ENCODE measurements at regions not wholly inside any gene's neighbourhood (a gene's known extent, or its start where the extent isn't known, plus 50 kb on each side); places are given as distances from the start of the nearest gene placed in this dataset.

GRCh38 chr1:163661391-163661790 lies 339.6 kb downstream of the NUF2 start:
- no peaks in the 10 kb centered on the region for H4K20me1 ChIP-seq (ENCODE audit: insufficient read depth, low read length)
- H3K27ac ChIP-seq (ENCODE audit: low read length), result no peak overlapping the region
- H3K4me1 ChIP-seq (ENCODE audit: low read length), result no peaks in the 10 kb centered on the region
- no peaks in the 10 kb centered on the region for H3K36me3 ChIP-seq (replicated peaks; ENCODE audit: low read depth, low read length)
- no peaks in the 10 kb centered on the region for H3K79me2 ChIP-seq (ENCODE audit: low read length)
- no peaks in the 10 kb centered on the region for H3K27me3 ChIP-seq (ENCODE audit: low read depth, low read length)
- TF ChIP-seq CTCF (IDR thresholded peaks at IDR 0.05; ENCODE audit: low read depth, low read length) (no peak), EZH2phosphoT487 (IDR thresholded peaks at IDR 0.05; ENCODE audit: low read depth) (no peak)
- no peak overlapping the region for H2AFZ ChIP-seq (ENCODE audit: low read depth, low read length)
- no peak overlapping the region for H3K9ac ChIP-seq (ENCODE audit: low read length)
- H3K9me3 ChIP-seq (ENCODE audit: insufficient read depth, low read length), result no peaks in the 10 kb centered on the region
- no peak overlapping the region for H3K4me3 ChIP-seq (ENCODE audit: low read length)
- no peak overlapping the region for H3K4me2 ChIP-seq (ENCODE audit: low read length)

- H3K27me3 ChIP-seq (ENCODE audit: low read depth, low read length), result no peaks in the 10 kb centered on the region
- TF ChIP-seq EZH2phosphoT487 (IDR thresholded peaks at IDR 0.05; ENCODE audit: low read depth) (no peak), CTCF (IDR thresholded peaks at IDR 0.05; ENCODE audit: low read depth, low read length) (no peak)
These were observed 343.0 kb downstream of the NUF2 start for GRCh38 chr1:163664671-163665335.

GRCh38 chr1:163668472-163668871 lies 346.7 kb downstream of the NUF2 start:
- Histone ChIP-seq H4K20me1 (ENCODE audit: insufficient read depth, low read length) (no peaks in the 10 kb centered on the region), H3K9me3 (ENCODE audit: insufficient read depth, low read length) (no peaks in the 10 kb centered on the region), H3K4me1 (ENCODE audit: low read length) (no peaks in the 10 kb centered on the region), H2AFZ (ENCODE audit: low read depth, low read length) (no peak overlapping the region), H3K79me2 (ENCODE audit: low read length) (no peaks in the 10 kb centered on the region), H3K4me3 (ENCODE audit: low read length) (no peak overlapping the region), H3K9ac (ENCODE audit: low read length) (no peak overlapping the region), H3K36me3 (replicated peaks; ENCODE audit: low read depth, low read length) (no peaks in the 10 kb centered on the region), H3K4me2 (ENCODE audit: low read length) (no peak overlapping the region), H3K27me3 (ENCODE audit: low read depth, low read length) (no peaks in the 10 kb centered on the region), H3K27ac (ENCODE audit: low read length) (no peak overlapping the region)
- TF ChIP-seq EZH2phosphoT487 (IDR thresholded peaks at IDR 0.05; ENCODE audit: low read depth) (no peak), CTCF (IDR thresholded peaks at IDR 0.05; ENCODE audit: low read depth, low read length) (no peak)

More at GRCh38 chr1:163664671-163665335, 343.0 kb downstream of the NUF2 start:
- H3K79me2 ChIP-seq (ENCODE audit: low read length), result no peaks in the 10 kb centered on the region
- H4K20me1 ChIP-seq (ENCODE audit: insufficient read depth, low read length), result no peaks in the 10 kb centered on the region
- no peak overlapping the region for H3K4me2 ChIP-seq (ENCODE audit: low read length)
- H3K36me3 ChIP-seq (replicated peaks; ENCODE audit: low read depth, low read length), result no peaks in the 10 kb centered on the region
- no peaks in the 10 kb centered on the region for H3K4me1 ChIP-seq (ENCODE audit: low read length)
- no peak overlapping the region for H3K4me3 ChIP-seq (ENCODE audit: low read length)
- H2AFZ ChIP-seq (ENCODE audit: low read depth, low read length), result no peak overlapping the region
- no peaks in the 10 kb centered on the region for H3K9me3 ChIP-seq (ENCODE audit: insufficient read depth, low read length)
- no peak overlapping the region for H3K9ac ChIP-seq (ENCODE audit: low read length)
- H3K27ac ChIP-seq (ENCODE audit: low read length), result no peak overlapping the region

- Histone ChIP-seq H3K36me3 (replicated peaks; ENCODE audit: low read depth, low read length) (no peaks in the 10 kb centered on the region), H3K4me2 (ENCODE audit: low read length) (no peak overlapping the region), H3K27me3 (ENCODE audit: low read depth, low read length) (no peaks in the 10 kb centered on the region), H3K9ac (ENCODE audit: low read length) (no peak overlapping the region), H4K20me1 (ENCODE audit: insufficient read depth, low read length) (no peaks in the 10 kb centered on the region), H2AFZ (ENCODE audit: low read depth, low read length) (no peak overlapping the region), H3K27ac (ENCODE audit: low read length) (no peak overlapping the region), H3K4me3 (ENCODE audit: low read length) (no peak overlapping the region), H3K4me1 (ENCODE audit: low read length) (no peaks in the 10 kb centered on the region), H3K79me2 (ENCODE audit: low read length) (no peaks in the 10 kb centered on the region), H3K9me3 (ENCODE audit: insufficient read depth, low read length) (no peaks in the 10 kb centered on the region)
- no peak for TF ChIP-seq CTCF (IDR thresholded peaks at IDR 0.05; ENCODE audit: low read depth, low read length)
- no peak for TF ChIP-seq EZH2phosphoT487 (IDR thresholded peaks at IDR 0.05; ENCODE audit: low read depth)
These were observed 349.4 kb downstream of the NUF2 start for GRCh38 chr1:163670989-163671757.
